ENCODE measurements at regions not wholly inside any gene's neighbourhood (a gene's known extent, or its start where the extent isn't known, plus 50 kb on each side); places are given as distances from the start of the nearest gene placed in this dataset.
A peak's percentile ranks its signal among the peaks of the same experiment; 100 is the strongest.

DNA sequence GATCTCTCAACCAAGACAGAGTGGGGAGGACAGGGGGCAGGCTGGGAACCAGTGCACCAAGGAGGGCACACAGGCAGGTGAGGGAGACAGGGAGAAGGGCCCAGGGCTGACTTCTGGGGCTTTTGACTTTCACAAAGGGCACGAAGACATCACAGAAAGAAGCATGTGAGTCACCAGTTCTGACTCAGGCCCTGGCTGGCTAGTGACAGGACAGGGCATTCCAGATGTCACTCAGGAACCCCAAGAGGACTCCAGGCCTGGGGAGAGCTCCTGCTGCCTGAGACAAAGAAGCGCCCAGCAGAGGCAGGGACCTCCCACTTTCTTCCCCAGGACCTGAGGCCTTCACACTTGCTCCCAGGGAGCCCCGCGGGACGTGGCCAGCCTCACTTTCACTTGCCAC is 497.2 kb downstream of the BUD13 start:
- no peaks in the 10 kb centered on the region; a peak in 1 of 5 replicates for H3K27me3 ChIP-seq (ENCODE audit: control insufficient read depth in 1 of 2, insufficient read depth in 2 of 2, low read length in 2 of 2)
- no TSS peak for BruUV-seq (replicated peaks)
- H4K20me1 ChIP-seq (ENCODE audit: insufficient read depth, low read length), result no peaks in the 10 kb centered on the region
- no peaks in the 10 kb centered on the region for H3K9me3 ChIP-seq (ENCODE audit: low read length)
- H2AFZ ChIP-seq (ENCODE audit: low read length), result no peak overlapping the region
- no peak overlapping the region for H3K27ac ChIP-seq (ENCODE audit: extremely low read length, insufficient read depth, low read length)
- DNase-seq (ENCODE audit: low spot score) (no peak), ATAC-seq (peak; percentile 8; the same call in 1 of the 3 replicates), FAIRE-seq (no peak)
- 70% methylated on average over 5 of the region's 5 CpGs for WGBS (ENCODE audit: low lambda C conversion rate)
- H3K4me2 ChIP-seq (ENCODE audit: low read depth, low read length), result no peak overlapping the region
- no peak for TF ChIP-seq PBX2 (CRISPR knock-in tag; IDR thresholded peaks at IDR 0.05)
- no peak for TF ChIP-seq TSC22D2 (CRISPR knock-in tag; IDR thresholded peaks at IDR 0.05; ENCODE audit: borderline replicate concordance)
- no peak for TF ChIP-seq IKZF4 (CRISPR knock-in tag; IDR thresholded peaks at IDR 0.05; ENCODE audit: borderline replicate concordance, low read depth, not compliant biosample characterization)
- no peak for TF ChIP-seq ZNF710 (CRISPR knock-in tag; IDR thresholded peaks at IDR 0.05; ENCODE audit: borderline replicate concordance)
- TF ChIP-seq HIVEP1 (CRISPR knock-in tag; IDR thresholded peaks at IDR 0.05), result no peak
- TF ChIP-seq, protein P1, sequence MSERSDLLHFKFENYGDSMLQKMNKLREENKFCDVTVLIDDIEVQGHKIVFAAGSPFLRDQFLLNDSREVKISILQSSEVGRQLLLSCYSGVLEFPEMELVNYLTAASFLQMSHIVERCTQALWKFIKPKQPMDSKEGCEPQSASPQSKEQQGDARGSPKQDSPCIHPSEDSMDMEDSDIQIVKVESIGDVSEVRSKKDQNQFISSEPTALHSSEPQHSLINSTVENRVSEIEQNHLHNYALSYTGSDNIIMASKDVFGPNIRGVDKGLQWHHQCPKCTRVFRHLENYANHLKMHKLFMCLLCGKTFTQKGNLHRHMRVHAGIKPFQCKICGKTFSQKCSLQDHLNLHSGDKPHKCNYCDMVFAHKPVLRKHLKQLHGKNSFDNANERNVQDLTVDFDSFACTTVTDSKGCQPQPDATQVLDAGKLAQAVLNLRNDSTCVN (CRISPR knock-in tag; IDR thresholded peaks at IDR 0.05; ENCODE audit: borderline replicate concordance), result no peak
- no peak for TF ChIP-seq MXI1 (IDR thresholded peaks at IDR 0.05; ENCODE audit: borderline replicate concordance, low read depth, low read length)
- TF ChIP-seq, protein P2, sequence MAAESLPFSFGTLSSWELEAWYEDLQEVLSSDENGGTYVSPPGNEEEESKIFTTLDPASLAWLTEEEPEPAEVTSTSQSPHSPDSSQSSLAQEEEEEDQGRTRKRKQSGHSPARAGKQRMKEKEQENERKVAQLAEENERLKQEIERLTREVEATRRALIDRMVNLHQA (CRISPR knock-in tag; IDR thresholded peaks at IDR 0.05), result no peak
- no peak for TF ChIP-seq NR3C1 (CRISPR knock-in tag; IDR thresholded peaks at IDR 0.05)
- TF ChIP-seq ZNF619 (CRISPR knock-in tag; IDR thresholded peaks at IDR 0.05), result no peak
- TF ChIP-seq ZNF496 (CRISPR knock-in tag; IDR thresholded peaks at IDR 0.05; ENCODE audit: insufficient replicate concordance), result no peak
- no peak for TF ChIP-seq SIN3A (IDR thresholded peaks at IDR 0.05; ENCODE audit: borderline replicate concordance, low read depth, low read length)
- no peak for TF ChIP-seq ZNF24 (IDR thresholded peaks at IDR 0.05)
- no peak for TF ChIP-seq SMAD1 (CRISPR knock-in tag; IDR thresholded peaks at IDR 0.05; ENCODE audit: borderline replicate concordance, low read depth)
- TF ChIP-seq ZNF382 (CRISPR knock-in tag; IDR thresholded peaks at IDR 0.05; ENCODE audit: borderline replicate concordance), result no peak
- no peak overlapping the region for H3K4me3 ChIP-seq (replicated peaks in 1 of 3; ENCODE audit: insufficient read depth in 1 of 3, low read depth in 2 of 3, low read length in 3 of 3)
- H3K79me2 ChIP-seq (ENCODE audit: insufficient read depth, low read length), result no peaks in the 10 kb centered on the region
- in situ Hi-C loops (cut with HindIII; ENCODE audit: extremely low pct_ligation_motif_present, low pct_unique_long_range_greater_than_20kb), result no loop called here
- intact Hi-C loops (cut with micrococcal nuclease; ENCODE audit: unreplicated experiment), result loop anchor here (2.0 kb wide), 2 partner anchors 285 to 1501 kb away; no protein-coding TSS in a partner anchor
- H3K4me1 ChIP-seq (ENCODE audit: insufficient read depth, low read length), result peaks cover 6% of the 10 kb centered on the region; the same call in 1 of the 2 replicates
- H3K9ac ChIP-seq (ENCODE audit: insufficient read depth, low read depth, low read length), result no peak overlapping the region
- ChIA-PET POLR2A (no interaction called here), CTCF (ENCODE audit: low intra/inter-chr PET ratio, low total read pairs) (interaction anchor here (1.4 to 2.2 kb wide), 4 partner anchors 224 to 1537 kb away, joined by 4 to 11 read pairs (median 7); no protein-coding TSS in a partner anchor)
- no peaks in the 10 kb centered on the region for H3K36me3 ChIP-seq (replicated peaks in 1 of 2; ENCODE audit: control insufficient read depth in 1 of 2, insufficient read depth in 2 of 2, low read length in 2 of 2)

Data from HepG2 (cell line).